A549 (cell line): ENCODE measurements at regions not wholly inside any gene's neighbourhood (a gene's known extent, or its start where the extent isn't known, plus 50 kb on each side); places are given as distances from the start of the nearest gene placed in this dataset.

Experiments used
- EP300 ChIP-seq, 2 experiments: fragments of >200 bp; sonication (Bioruptor Twin); formaldehyde crosslinking; IDR thresholded peaks; 2 replicates in 1 of 2; 3 replicates in 1 of 2; pipeline ENCODE4 v1.6.1; 2016 to 2017
- HMGXB4 ChIP-seq: fragments of 250-450 bp; sonication (Bioruptor Pico); IDR thresholded peaks from 2 replicates; pipeline ENCODE4 v1.5.0; 2021; ENCODE audit warnings: mild to moderate bottlenecking, moderate library complexity, borderline replicate concordance
- RFX5 ChIP-seq: fragments of 450-650 bp; IDR thresholded peaks from 2 replicates; pipeline ENCODE4 v1.7.1; 2014; ENCODE audit warnings: antibody characterized with exemption, mild to moderate bottlenecking, moderate library complexity
- TF ChIP-seq, protein P1 (sequence below): fragments of >200 bp; sonication (Bioruptor Twin); formaldehyde crosslinking; IDR thresholded peaks from 3 replicates; pipeline ENCODE4 v1.5.1; 2016

DNA sequence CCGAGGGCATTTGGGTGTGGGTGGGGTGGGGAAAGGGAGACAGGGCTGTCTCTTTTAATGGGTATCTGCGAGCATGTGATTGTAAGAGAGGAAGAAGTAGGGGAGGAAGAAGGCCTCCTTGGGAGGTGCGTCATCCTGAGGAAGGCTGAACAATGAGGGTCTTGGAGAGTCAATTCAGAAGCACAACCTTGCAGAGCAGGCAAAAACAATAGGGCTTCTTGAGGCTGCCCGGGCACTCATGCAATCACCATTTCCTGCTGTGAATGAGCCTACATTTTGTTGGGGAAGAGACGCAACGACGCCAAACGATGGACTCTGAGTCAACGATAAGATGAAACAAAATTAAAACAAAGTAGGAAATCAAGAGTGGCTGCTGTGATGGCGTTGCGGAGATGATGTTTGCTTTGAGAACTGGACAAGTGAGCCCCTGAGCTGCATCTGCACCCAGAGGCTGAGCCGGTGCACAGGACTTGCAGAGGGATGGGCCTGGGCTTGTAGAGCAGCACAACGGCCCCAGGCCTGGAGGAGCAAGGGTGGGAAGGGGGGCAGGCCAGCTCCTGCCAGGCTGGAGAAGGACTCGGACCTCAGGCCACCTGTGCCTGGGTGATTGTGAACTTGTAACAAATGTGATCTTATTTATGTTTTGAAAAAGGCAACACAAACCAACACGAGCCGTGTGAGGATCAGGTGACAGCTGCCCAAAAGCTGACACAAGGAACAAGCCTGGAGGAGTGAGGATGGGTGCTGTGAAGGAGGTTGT, 92.3 kb upstream of the B3GAT1 start:
- TF ChIP-seq RFX5 = no peak
- TF ChIP-seq EP300 (IDR thresholded peaks at IDR 0.05) = no peak
- no peak for TF ChIP-seq HMGXB4 (CRISPR knock-in tag)
- TF ChIP-seq, protein P1, sequence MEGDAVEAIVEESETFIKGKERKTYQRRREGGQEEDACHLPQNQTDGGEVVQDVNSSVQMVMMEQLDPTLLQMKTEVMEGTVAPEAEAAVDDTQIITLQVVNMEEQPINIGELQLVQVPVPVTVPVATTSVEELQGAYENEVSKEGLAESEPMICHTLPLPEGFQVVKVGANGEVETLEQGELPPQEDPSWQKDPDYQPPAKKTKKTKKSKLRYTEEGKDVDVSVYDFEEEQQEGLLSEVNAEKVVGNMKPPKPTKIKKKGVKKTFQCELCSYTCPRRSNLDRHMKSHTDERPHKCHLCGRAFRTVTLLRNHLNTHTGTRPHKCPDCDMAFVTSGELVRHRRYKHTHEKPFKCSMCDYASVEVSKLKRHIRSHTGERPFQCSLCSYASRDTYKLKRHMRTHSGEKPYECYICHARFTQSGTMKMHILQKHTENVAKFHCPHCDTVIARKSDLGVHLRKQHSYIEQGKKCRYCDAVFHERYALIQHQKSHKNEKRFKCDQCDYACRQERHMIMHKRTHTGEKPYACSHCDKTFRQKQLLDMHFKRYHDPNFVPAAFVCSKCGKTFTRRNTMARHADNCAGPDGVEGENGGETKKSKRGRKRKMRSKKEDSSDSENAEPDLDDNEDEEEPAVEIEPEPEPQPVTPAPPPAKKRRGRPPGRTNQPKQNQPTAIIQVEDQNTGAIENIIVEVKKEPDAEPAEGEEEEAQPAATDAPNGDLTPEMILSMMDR = no peak
